ENCODE measurements at regions not wholly inside any gene's neighbourhood (a gene's known extent, or its start where the extent isn't known, plus 50 kb on each side); places are given as distances from the start of the nearest gene placed in this dataset.

DNA sequence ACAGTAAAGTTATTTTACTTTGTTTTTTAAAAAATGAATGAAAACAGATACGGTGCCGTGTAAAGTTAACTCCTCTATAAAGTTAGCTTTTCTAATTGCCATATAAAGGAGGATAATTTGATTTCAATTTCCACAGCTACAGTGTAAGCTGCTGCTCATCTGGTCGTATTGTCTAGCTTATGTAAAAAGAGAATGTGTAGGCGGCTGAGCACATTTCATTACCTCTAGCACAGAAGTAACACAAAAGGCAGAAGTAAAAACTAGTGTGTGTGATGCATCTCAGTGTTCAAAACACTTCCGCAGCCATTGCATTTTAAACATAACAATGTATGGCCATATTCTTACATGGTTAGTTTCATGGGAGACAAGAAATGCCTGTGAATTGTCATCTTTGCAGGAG is 105.0 kb upstream of the P2RY1 start:
- TF ChIP-seq, protein P1, sequence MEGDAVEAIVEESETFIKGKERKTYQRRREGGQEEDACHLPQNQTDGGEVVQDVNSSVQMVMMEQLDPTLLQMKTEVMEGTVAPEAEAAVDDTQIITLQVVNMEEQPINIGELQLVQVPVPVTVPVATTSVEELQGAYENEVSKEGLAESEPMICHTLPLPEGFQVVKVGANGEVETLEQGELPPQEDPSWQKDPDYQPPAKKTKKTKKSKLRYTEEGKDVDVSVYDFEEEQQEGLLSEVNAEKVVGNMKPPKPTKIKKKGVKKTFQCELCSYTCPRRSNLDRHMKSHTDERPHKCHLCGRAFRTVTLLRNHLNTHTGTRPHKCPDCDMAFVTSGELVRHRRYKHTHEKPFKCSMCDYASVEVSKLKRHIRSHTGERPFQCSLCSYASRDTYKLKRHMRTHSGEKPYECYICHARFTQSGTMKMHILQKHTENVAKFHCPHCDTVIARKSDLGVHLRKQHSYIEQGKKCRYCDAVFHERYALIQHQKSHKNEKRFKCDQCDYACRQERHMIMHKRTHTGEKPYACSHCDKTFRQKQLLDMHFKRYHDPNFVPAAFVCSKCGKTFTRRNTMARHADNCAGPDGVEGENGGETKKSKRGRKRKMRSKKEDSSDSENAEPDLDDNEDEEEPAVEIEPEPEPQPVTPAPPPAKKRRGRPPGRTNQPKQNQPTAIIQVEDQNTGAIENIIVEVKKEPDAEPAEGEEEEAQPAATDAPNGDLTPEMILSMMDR (IDR thresholded peaks at IDR 0.05 in 8 of 11, conservative IDR thresholded peaks at IDR 0.05 in 3 of 11): no peak
- TF ChIP-seq POLR2A (IDR thresholded peaks at IDR 0.05): no peak
